ENCODE measurements at regions not wholly inside any gene's neighbourhood (a gene's known extent, or its start where the extent isn't known, plus 50 kb on each side); places are given as distances from the start of the nearest gene placed in this dataset.

DNA sequence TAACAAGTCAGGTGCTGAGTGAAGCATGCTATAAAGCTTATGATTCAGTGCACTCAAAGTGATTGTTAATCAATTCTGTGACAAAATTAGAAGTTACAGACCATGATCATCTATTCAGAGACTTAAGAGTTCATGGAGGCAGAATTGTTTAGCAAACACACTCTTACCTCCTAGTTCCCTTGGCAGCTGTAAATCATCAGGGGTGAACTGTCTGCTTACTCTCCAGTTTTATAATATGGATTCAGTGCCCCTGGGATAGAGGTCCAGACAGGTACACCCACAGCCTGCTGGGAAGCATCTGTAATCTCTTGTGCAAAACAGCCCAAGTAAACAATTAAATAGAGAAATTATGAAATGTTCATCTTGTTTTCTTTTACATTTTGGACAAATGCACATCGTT lies 835.0 kb upstream of the COBL start:
- no peak overlapping the region for H3K4me3 Mint-ChIP-seq
- H3K36me3 Mint-ChIP-seq = no peaks in the 10 kb centered on the region
- H3K4me1 Mint-ChIP-seq = no peaks in the 10 kb centered on the region
- H3K27me3 Mint-ChIP-seq = no peaks in the 10 kb centered on the region
- peaks cover 10% of the 10 kb centered on the region for H3K9me3 Mint-ChIP-seq
- no peak overlapping the region for H3K27ac Mint-ChIP-seq

- no peaks in the 10 kb centered on the region for H3K36me3 Mint-ChIP-seq
- peaks cover 10% of the 10 kb centered on the region for H3K9me3 Mint-ChIP-seq
- H3K27me3 Mint-ChIP-seq = no peaks in the 10 kb centered on the region
Measured at GRCh38 chr7:52150952-52151351, 834.3 kb upstream of the COBL start.

DNA sequence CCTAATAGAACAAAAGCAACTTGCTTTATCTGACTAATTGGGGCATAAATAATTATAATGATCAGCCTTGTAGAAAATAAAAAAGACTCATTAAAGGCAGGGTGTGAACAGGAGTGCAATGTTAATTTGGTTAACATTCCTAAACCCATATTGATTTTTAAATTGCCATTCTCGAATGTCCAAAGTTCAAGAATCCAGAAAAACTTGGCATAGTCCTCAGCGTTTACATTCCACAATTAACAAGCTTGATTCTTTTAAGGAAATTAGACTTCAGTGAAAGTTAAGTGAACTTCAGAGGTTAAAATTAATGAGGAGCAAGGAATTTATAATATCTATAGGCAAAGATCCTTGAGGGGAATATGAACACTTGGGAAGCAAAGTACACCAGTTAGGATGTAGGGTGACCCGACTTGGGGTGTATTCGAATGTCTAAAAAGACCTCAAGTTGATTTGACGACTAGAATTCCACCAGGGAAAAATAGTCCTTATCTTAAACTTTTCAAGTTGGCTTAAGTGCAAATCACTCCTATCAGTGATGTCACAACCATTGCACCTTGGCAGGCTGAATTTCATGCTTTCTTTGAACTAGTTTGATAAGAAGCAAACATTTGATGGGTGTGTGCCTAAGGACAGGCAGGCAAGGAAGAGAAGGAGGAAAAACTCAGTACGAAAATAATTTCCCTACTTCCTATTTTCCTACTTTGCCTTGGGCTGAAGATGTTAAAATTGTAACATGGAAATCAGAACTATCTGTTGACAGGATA lies 830.4 kb upstream of the COBL start:
- Mint-ChIP-seq H3K4me3 (no peak overlapping the region), H3K9me3 (peaks cover 10% of the 10 kb centered on the region), H3K27ac (no peak overlapping the region), H3K36me3 (no peaks in the 10 kb centered on the region), H3K4me1 (no peaks in the 10 kb centered on the region), H3K27me3 (no peaks in the 10 kb centered on the region)

More at GRCh38 chr7:52150952-52151351, 834.3 kb upstream of the COBL start:
- no peak overlapping the region for H3K4me3 Mint-ChIP-seq
- no peaks in the 10 kb centered on the region for H3K4me1 Mint-ChIP-seq
- no peak overlapping the region for H3K27ac Mint-ChIP-seq

GRCh38 chr7:52143219-52143618 lies 826.6 kb upstream of the COBL start:
- H3K36me3 Mint-ChIP-seq = no peaks in the 10 kb centered on the region
- no peak overlapping the region for H3K4me3 Mint-ChIP-seq
- H3K27ac Mint-ChIP-seq = no peak overlapping the region
- no peaks in the 10 kb centered on the region for H3K27me3 Mint-ChIP-seq
- H3K9me3 Mint-ChIP-seq = peaks cover 13% of the 10 kb centered on the region
- H3K4me1 Mint-ChIP-seq = no peaks in the 10 kb centered on the region

DNA sequence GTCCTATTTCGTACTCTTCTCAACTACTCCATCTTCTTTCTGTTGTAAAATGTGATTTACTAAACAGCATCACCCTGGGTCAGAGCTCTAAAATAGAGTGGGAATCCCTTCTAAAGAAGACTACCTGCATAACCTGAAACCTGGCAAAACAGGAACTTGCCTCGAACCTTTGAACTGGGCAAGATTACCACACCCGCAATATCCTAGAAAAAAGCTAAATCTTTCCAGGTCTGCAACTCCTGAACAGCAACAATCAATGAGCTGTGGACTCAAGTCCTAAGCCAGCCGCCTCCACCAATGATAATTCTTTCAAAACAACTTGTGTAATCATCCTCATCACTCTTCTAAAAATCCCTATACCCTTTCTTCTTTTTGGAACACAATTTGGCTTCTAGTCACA lies 824.2 kb upstream of the COBL start:
- Mint-ChIP-seq H3K27ac (no peak overlapping the region), H3K36me3 (no peaks in the 10 kb centered on the region), H3K4me1 (no peaks in the 10 kb centered on the region), H3K27me3 (no peaks in the 10 kb centered on the region), H3K4me3 (no peak overlapping the region), H3K9me3 (peaks cover 13% of the 10 kb centered on the region)

DNA sequence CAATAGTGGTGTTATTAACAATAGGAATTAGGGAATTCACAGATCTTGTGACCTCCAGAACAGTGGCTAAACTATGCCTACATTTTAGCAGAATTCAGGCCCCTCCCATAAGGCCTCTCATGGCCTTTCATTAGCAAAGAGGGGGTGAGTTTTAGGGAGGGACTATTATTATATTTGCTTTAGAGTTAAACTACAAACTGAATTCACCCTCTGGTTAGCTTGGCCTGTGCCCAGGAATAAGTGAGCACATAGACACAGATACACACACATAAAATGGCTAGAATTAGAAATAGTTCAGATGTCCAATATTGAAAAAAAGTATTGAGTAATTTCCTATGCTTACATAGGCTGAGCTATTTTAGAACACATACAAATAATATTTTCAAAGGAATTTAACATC lies 818.8 kb upstream of the COBL start:
- no peaks in the 10 kb centered on the region for H3K4me1 Mint-ChIP-seq
- H3K4me3 Mint-ChIP-seq = no peak overlapping the region
- peaks cover 10% of the 10 kb centered on the region for H3K9me3 Mint-ChIP-seq
- no peak overlapping the region for H3K27ac Mint-ChIP-seq
- H3K27me3 Mint-ChIP-seq = no peaks in the 10 kb centered on the region
- H3K36me3 Mint-ChIP-seq = no peaks in the 10 kb centered on the region

GRCh38 chr7:52129278-52129677 lies 812.7 kb upstream of the COBL start:
- Mint-ChIP-seq H3K4me3 (no peak overlapping the region), H3K36me3 (no peaks in the 10 kb centered on the region), H3K9me3 (peaks cover 21% of the 10 kb centered on the region), H3K4me1 (no peaks in the 10 kb centered on the region), H3K27me3 (no peaks in the 10 kb centered on the region), H3K27ac (no peak overlapping the region)

GRCh38 chr7:52120912-52121311 lies 804.3 kb upstream of the COBL start:
- no peaks in the 10 kb centered on the region for H3K4me1 Mint-ChIP-seq
- no peaks in the 10 kb centered on the region for H3K27me3 Mint-ChIP-seq
- H3K9me3 Mint-ChIP-seq = peaks cover 10% of the 10 kb centered on the region
- no peaks in the 10 kb centered on the region for H3K36me3 Mint-ChIP-seq
- no peak overlapping the region for H3K27ac Mint-ChIP-seq
- no peak overlapping the region for H3K4me3 Mint-ChIP-seq

- Mint-ChIP-seq H3K4me1 (no peaks in the 10 kb centered on the region), H3K27me3 (no peaks in the 10 kb centered on the region), H3K4me3 (no peak overlapping the region), H3K9me3 (peaks cover 6% of the 10 kb centered on the region), H3K27ac (no peak overlapping the region), H3K36me3 (no peaks in the 10 kb centered on the region)
Measured at GRCh38 chr7:52119537-52119936, 802.9 kb upstream of the COBL start.

DNA sequence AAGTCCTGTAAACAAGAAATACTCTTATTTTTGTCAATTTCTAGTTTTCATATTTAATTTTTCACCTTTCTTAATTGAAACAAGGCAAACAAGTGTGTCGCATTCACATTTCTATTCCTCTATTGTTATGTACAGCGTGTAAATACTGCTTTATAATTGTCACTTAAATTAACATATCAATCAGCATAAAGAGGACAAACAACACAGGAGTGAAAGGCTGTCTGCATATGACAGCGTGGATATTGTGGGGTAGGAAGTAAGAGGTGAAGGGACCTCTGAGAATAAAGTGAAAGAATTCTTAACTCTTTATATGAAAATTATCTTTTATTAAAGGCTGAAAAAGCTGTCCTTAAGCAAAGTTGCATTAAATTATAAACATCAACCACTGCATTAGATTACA lies 797.9 kb upstream of the COBL start:
- Mint-ChIP-seq H3K4me1 (no peaks in the 10 kb centered on the region), H3K9me3 (no peaks in the 10 kb centered on the region), H3K27me3 (no peaks in the 10 kb centered on the region), H3K27ac (no peak overlapping the region), H3K4me3 (no peak overlapping the region), H3K36me3 (no peaks in the 10 kb centered on the region)

- Mint-ChIP-seq H3K4me3 (no peak overlapping the region), H3K4me1 (no peaks in the 10 kb centered on the region), H3K27ac (no peak overlapping the region), H3K27me3 (no peaks in the 10 kb centered on the region), H3K9me3 (no peaks in the 10 kb centered on the region), H3K36me3 (no peaks in the 10 kb centered on the region)
Measured at GRCh38 chr7:52114056-52114455, 797.4 kb upstream of the COBL start.

DNA sequence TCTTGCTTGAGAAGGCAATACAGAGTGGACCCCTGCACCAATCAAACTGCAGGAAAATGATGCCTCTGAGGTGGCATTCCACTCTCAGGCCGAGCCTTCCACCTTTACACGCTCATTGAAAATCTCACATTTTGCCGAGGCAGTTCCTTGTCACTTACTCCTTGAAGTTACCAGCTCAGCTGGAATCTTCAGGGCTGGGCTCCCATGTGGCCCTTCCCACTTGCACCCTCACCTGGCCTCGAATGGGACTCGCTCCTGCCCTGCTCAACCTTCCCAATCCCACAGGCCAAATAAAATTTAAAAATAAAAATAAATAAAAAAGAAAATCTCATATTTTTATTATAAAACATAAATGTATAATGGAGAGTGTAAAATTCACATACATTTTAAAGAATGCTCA lies 790.7 kb upstream of the COBL start:
- H3K9me3 Mint-ChIP-seq = no peaks in the 10 kb centered on the region

GRCh38 chr7:52095861-52096260 lies 779.3 kb upstream of the COBL start:
- Mint-ChIP-seq H3K4me3 (no peak overlapping the region), H3K27ac (no peak overlapping the region), H3K4me1 (no peaks in the 10 kb centered on the region), H3K36me3 (no peaks in the 10 kb centered on the region), H3K27me3 (no peaks in the 10 kb centered on the region), H3K9me3 (no peaks in the 10 kb centered on the region)

More for the DNA sequence above, 790.7 kb upstream of the COBL start:
- H3K27me3 Mint-ChIP-seq = no peaks in the 10 kb centered on the region
- no peak overlapping the region for H3K4me3 Mint-ChIP-seq
- no peaks in the 10 kb centered on the region for H3K36me3 Mint-ChIP-seq
- no peaks in the 10 kb centered on the region for H3K4me1 Mint-ChIP-seq
- H3K27ac Mint-ChIP-seq = no peak overlapping the region

DNA sequence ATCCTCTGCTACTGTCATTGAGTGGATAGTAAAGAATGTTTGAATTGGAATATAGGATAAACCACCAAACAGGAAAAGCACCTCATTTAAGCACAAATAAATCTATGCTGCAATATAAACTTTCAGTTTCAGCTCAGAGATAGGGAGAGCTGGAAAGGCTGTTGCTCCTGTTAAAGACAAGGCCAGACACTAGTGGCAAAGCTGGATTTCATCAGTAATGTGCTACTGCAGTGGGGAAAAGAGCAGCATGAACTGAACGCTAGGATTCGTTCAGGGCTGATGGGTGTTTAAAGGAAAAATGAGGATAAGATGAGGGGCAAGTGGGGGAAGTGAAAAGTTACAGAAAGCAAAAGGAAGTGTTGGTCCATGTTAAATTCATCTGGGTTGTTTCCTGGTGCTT lies 775.4 kb upstream of the COBL start:
- H3K9me3 Mint-ChIP-seq = no peaks in the 10 kb centered on the region
- peaks cover 4% of the 10 kb centered on the region for H3K27me3 Mint-ChIP-seq
- no peak overlapping the region for H3K27ac Mint-ChIP-seq
- H3K4me3 Mint-ChIP-seq = no peak overlapping the region
- H3K36me3 Mint-ChIP-seq = no peaks in the 10 kb centered on the region
- no peaks in the 10 kb centered on the region for H3K4me1 Mint-ChIP-seq

DNA sequence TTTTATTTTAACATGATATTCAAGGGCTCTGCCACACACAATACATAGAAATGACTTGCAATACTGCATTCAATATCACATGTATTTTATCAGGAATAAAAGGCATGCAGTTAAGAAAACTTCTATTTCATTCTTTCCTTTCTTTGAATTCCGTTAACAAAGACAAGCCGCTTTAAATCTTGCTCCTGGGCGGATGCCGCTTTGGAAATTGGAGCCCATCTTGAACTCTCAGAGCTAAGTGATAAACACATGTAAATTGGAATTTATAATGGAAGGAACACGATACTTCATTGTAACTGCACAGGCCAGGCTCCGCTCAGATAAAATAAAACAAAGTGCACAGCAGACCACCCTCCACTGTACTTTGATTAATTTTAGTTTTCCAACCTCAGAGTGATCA lies 774.5 kb upstream of the COBL start:
- Mint-ChIP-seq H3K27me3 (peaks cover 6% of the 10 kb centered on the region), H3K9me3 (no peaks in the 10 kb centered on the region)

DNA sequence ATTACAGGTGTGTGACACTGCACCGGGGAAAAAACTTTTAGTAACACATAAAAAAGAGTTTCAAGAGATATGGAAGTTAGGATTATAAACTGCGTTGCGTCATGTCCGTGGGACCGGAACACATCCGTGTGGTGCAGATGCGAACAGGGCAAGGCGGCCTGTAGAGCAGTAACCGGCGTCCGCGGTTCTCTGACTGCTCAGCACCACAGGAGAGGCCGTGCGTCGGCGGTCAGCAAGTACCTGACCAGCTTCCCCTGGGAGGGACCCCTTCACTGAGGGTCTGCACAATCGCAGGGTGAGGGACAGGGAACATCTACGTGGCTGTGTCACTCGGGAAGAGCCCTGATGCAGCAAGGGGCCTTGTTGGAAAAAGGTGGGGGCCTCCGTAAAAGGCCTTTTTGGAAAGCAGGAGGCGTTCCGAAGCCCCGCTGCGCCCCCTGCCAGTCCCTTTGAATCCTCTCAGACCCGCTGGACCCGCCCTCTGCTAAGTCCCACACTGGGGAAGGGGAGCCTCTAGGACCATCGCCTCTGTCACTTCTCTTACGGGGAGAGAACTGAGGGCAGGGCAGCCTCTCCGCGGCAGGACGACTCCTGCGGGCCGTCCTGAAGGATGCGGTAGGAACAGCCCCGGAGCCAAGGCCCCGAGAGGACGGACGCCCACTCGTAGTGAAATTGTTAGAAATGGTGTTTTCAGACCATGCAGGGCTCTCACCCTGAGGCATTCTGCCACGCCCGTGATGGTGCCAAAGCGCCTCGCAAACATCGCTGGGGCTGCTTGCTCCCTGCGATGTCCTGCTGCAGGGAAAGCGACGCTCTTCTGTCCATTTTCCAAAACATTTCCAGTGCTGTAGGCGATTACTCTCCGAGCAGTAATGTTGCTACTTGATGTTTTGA lies 771.6 kb upstream of the COBL start:
- Mint-ChIP-seq H3K36me3 (no peaks in the 10 kb centered on the region), H3K27me3 (peaks cover 6% of the 10 kb centered on the region), H3K4me3 (no peak overlapping the region), H3K4me1 (no peaks in the 10 kb centered on the region), H3K27ac (no peak overlapping the region), H3K9me3 (peaks cover 6% of the 10 kb centered on the region)

More for the DNA sequence above, 774.5 kb upstream of the COBL start:
- Mint-ChIP-seq H3K4me3 (no peak overlapping the region), H3K4me1 (no peaks in the 10 kb centered on the region), H3K27ac (no peak overlapping the region), H3K36me3 (no peaks in the 10 kb centered on the region)
